ENCODE measurements at regions not wholly inside any gene's neighbourhood (a gene's known extent, or its start where the extent isn't known, plus 50 kb on each side); places are given as distances from the start of the nearest gene placed in this dataset.
"Not testable (repeated sequence)": the region's sequence is repeated elsewhere in the genome, so short reads cannot be mapped to it uniquely, and the experiment has no call there.

DNA sequence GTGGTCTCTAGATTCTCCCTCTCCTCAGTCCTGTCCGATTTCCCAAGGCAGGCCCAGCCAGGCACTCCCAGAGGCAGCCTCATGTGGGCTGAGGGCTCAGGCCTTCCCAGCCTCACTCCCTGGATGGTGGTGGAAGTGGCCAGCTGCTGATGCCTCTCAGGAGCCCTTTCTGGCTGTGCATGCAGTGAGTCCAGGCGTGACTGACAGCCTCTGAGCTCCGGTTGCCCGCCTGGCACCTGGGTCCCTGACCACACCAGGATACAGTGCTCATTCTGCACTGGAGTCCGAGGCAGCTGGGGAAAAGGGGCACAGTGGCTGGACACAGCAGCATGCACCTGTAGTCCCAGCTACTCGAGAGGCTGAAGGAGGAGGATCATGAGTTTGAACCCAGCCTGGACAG is 132.6 kb downstream of the CUL2 start:
- DNase-seq (no peak), ATAC-seq (no peak)
- intact Hi-C loops (cut with DNase I): loop anchor here in 1 of 2 donors (10.0 kb wide), 1 partner anchor 283 kb away; no protein-coding TSS in a partner anchor

DNA sequence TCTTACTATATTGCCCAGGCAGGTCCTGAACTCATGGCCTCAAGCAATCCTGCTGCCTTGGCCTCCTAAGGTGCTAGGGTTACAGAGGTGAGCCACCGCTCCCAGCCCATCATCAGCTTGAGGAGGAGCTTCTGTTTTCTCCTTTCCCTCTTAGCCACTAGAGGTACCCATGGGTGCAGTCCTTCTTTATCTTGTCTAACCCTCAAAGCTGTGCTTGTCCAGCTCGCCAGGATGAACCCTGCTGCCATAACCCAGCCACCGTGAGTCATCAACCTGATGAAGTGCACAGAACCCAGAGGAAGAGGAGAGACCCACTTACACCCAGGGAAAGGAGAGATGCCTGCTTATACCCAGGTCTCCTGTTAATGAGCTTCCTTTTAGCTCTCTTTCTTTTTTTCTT is 133.4 kb downstream of the CUL2 start:
- no peak for ATAC-seq
- DNase-seq: no peak
- intact Hi-C loops (cut with DNase I): loop anchor here in 1 of 2 donors (10.0 kb wide), 1 partner anchor 282 kb away; no protein-coding TSS in a partner anchor

DNA sequence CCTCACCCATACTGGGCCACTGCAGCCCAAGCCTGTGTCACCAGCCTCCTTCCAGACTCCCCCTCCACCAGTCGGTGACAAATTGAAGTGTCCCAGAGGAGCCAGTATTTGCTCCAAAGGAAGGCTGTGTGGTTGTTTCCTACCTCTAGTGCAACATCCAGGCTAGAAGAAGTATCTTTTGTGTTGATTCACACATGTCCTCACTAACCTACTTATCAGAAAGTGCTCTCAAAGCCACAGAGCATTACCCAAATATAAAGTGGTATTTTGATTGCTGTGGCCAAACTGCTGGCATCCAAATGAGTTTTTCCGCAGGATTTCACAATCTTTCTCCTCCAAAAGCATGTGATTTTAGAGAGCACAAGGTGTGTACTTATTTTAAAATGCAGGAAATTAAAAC is 134.8 kb downstream of the CUL2 start:
- intact Hi-C loops (cut with DNase I): loop anchor here in 1 of 2 donors (10.0 kb wide), 1 partner anchor 281 kb away; no protein-coding TSS in a partner anchor
- DNase-seq (no peak), ATAC-seq (no peak)

DNA sequence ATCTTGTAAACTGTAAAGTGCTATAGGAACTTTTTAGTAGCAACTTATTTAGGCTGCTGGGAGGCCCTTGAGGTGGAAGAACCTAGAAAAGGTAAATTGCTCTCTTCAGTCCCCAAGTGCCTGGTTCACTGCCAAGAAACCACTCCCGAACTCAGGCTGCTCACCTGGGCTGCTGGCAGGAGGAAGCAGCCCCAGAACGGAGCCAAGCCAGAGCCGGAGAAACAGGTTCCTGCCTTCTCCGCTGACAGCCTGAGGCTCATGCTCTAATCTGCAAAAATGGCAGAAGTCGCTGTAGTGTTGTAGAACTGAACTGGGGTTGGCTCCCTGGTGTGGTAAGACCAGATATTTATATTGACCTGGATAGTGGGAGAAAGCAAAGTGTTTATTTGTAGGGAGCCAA is 136.0 kb downstream of the CUL2 start:
- DNase-seq: no peak
- intact Hi-C loops (cut with DNase I): loop anchor here in 1 of 2 donors (10.0 kb wide), 1 partner anchor 279 kb away; no protein-coding TSS in a partner anchor

DNA sequence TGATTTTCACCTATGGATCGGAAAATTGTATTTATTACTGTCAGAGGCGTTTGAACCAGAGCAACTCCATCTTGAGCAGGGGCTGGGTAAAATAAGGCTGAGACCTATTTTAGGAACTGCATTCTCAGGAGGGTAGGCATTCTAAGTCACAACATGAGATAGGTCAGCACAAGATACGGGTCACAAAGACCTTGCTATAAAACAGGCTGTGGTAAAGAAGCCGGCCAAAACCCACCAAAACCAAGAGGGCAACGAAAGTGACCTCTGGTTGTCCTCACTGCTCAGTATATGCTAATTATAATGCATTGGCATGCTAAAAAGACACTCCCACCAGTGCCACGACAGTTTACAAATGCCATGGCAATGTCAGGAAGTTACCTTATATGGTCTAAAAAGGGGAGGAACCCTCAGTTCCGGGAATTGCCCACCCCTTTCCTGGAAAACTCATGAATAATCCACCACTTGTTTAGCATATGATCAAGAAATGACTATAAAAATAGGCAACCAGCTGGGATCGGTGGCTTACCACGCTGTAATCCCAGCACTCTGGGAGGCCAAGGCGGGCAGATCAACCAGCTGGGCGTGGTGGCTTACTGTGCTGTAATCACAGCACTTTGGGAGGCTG is 136.3 kb upstream of the PARD3 start:
- intact Hi-C loops (cut with DNase I): loop anchor here in 1 of 2 donors (10.0 kb wide), 1 partner anchor 277 kb away; no protein-coding TSS in a partner anchor
- DNase-seq, ATAC-seq: not testable (repeated sequence)

More for the DNA sequence above, 136.0 kb downstream of the CUL2 start:
- ATAC-seq: no peak

DNA sequence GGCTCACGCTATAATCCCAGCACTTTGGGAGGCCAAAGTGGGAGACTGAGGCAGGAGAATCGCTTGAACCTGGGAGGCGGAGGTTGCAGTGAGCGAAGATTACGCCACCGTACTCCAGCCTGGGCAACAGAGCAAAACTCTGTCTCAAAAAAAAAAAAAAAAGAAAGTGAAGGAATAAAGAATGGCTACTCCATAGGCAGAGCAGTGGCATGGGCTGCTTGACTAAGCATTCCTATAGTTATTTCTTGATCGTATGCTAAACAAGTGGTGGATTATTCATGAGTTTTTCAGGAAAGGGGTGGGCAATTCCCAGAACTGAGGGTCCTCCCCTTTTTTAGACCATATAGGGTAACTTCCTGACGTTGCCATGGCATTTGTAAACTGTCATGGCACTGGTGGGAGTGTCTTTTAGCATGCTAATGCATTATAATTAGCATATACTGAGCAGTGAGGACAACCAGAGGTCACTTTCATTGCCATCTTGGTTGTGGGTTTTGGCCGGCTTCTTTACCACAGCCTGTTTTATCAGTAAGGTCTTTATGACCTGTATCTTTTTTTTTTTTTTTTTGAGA is 130.9 kb upstream of the PARD3 start:
- ATAC-seq; intact Hi-C loops (cut with DNase I); DNase-seq: not testable (repeated sequence)

DNA sequence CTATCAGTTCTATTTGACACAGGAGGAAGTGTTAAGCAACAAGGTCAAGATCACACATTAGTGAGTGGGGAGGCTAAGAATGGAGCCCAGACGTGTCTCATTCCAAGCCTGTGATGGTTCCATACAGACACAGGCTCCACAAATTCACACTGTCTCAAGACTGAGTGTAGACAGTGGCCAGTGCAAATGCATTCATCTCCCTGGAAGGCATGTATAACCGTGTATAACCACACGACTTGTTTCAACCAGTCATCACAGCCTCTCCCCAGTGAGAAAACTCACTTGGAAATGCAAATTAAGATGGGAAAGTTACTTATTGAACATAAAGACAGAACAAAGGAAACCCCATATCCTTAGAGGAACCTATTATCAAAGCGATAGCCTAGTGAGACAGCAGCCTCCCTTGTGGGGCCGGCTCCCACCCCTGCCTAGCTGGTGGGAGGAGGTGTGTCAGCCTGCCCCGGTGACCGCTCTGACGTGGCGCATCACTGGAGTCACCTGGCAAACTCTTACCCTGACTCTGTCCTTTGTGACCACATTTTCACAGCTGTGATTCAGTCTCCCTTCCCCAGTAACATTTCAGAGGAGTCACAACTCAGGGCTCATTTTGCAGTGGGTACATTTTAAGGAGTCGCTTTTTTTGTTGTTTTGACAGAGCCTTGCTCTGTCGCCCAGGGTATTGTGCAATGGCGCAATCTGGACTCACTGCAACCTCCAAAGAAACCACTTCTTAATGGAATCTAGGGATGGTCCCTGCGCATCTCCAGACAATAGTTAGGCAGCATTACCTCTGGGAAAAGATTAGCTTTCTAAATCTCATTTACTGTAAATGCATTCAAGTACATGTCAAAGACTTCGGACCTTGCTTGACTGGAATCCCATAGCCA is 126.6 kb upstream of the PARD3 start:
- DNase-seq (no peak), ATAC-seq (no peak)
- intact Hi-C loops (cut with DNase I): no loop called here

DNA sequence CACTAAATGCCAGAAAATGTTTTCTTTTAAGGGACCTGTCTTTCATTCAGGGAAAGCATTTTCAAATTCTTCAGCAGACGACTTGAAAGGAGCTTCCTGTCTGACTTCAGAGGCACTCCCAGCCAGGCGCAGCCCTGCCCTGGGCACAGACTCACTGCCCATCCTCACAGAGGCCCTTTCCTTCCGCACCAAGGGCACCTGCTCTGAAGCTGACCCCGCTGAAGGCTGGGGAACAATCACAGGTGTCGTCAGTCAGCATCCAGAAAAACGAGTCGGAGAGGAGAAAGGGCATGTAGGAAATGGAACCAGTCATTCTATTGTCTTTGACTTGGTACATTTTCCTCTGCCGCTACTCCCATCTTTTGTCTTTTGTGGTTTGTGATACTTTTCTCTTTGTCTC is 125.3 kb upstream of the PARD3 start:
- ATAC-seq: no peak
- intact Hi-C loops (cut with DNase I): no loop called here
- no peak for DNase-seq

DNA sequence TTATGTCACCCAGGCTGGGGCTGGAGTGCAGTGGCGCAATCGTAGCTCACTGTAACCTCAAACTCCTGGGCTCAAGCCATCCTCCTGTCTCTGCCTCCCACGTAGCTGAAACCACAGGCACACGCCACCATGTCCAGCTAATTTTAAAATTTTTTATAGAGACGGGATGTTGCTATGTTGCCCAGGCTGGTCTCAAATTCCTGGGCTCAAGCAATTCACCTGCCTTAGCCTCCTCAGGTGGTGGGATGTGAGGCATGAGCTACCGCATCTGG is 123.2 kb upstream of the PARD3 start:
- ATAC-seq (no peak), DNase-seq (no peak)
- intact Hi-C loops (cut with DNase I): no loop called here

DNA sequence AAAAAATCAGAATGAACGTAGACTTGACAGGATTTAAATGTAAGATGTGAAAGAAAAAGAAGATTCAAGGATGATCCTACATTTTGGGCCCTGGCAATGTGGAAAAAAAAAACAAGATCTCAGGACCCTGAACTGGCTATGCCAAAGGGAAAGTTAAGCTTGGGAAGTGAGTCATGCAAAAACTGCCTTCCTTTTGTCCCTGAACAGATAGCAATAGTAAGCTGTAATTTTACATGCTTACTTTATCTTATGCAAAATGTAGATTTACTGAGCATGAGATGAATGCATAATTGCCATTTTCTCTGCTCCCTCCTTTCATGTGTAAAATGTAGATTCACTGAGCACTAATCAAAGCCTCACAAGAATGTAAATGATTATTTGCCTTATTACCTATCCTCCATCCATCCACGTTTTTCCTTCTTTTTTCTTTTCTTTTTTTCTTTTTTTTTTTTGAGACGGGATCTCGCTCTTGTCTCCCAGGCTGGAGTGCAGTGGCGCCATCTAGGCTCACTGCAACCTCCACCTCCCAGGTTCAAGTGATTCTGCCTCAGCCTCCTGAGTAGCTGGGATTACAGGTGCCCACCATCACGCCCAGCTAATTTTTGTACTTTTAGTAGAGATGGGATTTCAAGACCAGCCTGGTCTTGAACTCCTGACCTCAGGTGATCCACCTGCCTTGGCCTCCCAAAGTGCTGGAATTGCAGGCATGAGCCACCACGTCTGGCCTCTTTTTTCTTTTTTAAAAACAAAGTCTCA is 122.7 kb upstream of the PARD3 start:
- DNase-seq; intact Hi-C loops (cut with DNase I): not testable (repeated sequence)

DNA sequence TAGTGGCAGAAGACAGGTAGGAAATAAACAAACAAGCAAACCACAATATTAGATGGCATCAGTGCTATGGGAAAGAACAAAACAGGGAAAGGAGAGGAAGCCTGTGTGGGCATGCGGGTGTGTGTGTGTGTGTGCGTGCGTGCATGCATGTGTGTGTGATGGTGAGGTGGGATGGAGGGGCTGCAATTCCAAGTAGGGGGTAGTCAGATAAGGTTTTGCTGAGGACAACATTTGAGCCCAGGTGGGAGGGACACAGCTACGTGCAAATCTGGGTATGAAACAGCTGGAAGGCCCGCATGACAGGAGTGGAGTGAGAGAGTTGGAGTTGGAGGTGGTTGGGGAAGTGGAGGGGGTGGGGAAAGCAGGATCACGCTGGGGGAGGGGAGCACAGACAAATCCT is 121.0 kb upstream of the PARD3 start:
- ATAC-seq: no peak

More for the DNA sequence above, 122.7 kb upstream of the PARD3 start:
- not testable (repeated sequence) for ATAC-seq

DNA sequence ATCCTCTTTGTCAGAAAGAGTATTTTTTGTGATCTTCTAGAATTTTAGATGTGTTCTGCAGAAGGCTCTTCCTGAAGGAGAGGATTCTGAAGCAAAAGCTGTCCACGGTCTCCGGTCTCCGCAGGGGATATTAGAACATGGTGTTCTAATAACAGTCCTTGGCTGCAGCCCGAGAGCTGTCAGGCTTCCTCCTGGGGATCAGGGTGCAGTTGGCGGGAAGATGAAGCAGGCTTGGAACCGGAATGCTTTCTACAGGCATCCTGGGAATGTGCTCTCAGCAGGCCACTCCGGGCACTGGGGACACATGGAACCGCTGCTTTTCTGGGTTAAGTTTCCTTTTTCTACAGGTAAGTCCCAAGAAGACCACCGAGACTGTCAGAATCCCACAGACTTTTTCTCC is 118.6 kb upstream of the PARD3 start:
- peak; percentile 48 to 87 for ATAC-seq
- DNase-seq: no peak
- intact Hi-C loops (cut with DNase I): no loop called here

More for the DNA sequence above, 121.0 kb upstream of the PARD3 start:
- DNase-seq: no peak
- intact Hi-C loops (cut with DNase I): no loop called here

DNA sequence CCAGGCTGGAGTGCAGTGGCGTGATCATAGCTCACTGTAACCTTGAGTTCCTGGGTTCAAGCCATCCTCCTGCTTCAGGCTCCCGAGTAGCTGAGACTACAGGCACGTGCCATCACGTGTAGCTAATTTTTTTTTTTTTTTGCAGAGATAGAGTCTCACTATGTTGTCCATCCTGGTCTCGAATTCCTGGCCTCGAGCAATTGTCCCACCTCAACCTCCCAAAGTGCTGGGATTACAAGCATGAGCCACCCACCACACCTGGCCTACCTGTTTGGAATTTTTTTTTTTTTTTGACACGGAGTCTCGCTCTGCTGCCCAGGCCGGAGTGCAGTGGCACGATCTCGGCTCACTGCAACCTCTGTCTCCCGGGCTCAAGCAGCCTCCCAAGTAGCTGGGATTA is 117.1 kb upstream of the PARD3 start:
- ATAC-seq (no peak), DNase-seq (no peak)
- intact Hi-C loops (cut with DNase I): no loop called here

DNA sequence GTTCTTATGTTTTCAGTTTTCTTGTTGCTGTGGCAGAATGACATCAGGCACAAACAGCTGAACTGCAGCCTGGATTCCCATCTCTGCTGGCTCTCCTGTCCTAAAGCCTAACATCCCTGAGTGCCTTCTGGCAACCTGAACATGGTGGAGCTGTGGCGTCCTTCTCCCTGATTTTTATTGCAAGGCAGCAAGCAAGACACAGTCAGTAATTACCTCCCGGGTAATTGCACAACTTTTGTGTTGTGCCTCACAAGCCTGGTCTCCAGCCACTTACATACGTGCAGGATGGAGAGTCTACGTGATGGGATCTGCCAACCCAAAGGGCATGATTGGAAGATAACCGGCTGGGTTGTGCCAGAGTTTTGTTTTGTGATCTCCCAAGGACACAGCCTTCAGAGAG is 116.1 kb upstream of the PARD3 start:
- intact Hi-C loops (cut with DNase I): no loop called here
- ATAC-seq (no peak), DNase-seq (no peak)

DNA sequence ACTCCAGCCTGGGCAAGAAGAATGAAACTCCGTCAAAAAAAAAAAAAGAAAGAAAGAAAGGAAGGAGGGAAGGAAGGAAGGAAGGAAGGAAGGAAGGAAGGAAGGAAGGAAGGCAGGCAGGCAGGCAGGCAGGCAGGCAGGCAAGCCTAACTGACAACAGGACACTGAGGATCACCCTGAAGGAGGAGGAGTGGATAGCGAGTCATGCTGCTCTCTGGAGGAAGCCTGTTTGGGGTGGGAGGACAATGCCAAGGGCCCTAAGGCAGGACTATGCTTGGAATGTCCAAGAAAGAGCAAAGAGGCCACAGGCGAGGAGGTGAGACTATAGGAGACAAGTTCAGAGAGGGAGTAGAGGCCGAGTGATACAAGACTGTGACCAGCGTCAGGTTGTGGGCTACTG is 107.0 kb upstream of the PARD3 start:
- ATAC-seq: no peak
- DNase-seq: no peak
- intact Hi-C loops (cut with DNase I): no loop called here

DNA sequence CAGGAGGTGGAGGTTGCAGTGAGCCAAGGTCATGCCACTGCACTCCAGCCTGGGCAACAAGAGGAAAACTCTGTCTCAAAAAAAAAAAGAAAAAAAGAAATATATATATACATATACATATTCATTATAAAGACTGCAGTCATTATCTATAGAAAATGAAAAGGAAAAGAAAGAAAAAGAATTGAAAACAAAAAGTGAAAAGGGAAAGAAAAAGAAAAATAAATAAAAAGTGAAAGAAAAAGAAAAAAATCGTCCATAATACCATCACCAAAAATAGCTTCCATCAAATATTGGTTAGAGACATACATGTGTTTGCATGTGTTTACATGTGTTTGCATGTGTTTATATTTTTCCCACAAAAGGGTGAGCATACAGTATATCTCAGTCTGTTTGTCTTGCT is 105.5 kb upstream of the PARD3 start:
- DNase-seq (no peak), ATAC-seq (no peak)
- intact Hi-C loops (cut with DNase I): no loop called here

DNA sequence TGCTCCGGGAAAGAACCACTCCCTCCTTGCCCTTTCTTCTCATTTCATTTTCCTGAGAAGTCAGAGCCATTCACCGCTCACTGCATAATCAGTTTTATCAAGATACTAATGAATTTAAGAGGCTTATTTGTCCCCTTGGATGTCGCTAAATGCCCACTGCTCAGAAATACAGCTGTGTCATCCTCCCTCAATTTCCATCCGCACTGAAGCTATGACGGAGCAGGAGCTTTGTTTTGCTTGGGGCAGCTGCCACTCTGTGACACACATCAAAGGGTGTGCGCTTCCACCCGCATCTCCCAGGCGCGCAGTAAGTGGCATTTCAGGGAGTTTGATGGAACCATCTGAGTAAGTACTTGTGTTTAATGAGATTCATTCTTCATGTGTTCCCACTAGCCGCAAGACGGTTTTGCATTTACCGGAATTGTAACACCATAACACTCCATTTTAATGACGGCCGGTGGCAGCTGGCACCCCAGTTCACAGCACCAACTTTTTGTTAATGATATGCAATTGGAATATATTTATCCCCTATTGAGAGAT is 103.8 kb upstream of the PARD3 start:
- DNase-seq (no peak), ATAC-seq (no peak)
- intact Hi-C loops (cut with DNase I): no loop called here

DNA sequence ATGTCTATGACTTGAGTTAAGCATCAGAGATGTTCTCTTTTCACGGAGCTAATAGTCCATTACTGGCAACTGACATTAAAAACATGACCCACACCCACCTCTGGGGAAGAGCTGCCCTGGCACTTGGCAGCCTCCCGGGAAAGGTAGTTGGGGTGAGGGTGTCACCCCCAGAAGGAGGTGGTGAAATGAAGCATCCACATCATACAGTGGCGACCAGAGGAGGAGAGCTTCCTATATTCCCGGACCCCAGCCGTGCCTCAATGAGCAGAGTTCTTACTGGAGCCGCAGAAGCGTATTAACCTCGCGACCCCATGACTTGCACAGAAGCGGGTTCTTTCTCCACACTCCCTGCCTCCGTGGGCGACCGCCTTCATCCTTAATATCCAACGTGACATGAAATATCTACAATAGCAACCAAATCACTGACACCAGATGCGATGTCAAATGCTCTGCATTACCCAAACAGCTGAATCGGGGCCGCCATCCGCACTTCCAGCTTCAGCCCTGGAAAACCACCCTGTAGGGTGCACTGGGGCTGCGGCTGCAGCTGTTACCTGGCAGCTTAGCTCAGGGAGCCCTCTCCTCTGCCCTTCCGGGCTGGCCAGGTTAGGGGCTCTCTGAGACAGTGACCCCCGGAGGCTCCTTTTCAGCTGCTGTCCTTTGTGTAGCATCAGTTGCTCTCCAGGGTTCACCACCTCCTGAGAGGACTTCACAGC is 103.1 kb upstream of the PARD3 start:
- intact Hi-C loops (cut with DNase I): no loop called here
- no peak for ATAC-seq
- no peak for DNase-seq

DNA sequence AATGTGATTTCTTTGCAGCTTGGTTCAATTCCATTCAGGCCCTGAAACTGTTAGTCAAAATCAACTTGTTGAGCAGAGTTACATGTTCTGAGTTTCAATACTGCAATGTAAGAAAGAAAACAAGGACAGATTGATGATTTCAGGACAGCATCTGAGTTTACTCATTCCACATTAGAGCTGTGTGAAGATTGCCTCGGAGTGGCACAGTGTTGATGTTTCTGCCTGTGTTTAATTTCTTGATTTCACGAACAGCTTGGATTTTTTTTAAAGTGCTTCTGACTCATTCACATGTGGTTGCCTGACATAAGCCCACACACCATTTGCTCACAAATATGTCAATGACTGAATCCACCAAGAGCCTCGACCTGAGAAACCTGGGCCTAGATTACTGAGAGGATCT is 101.2 kb upstream of the PARD3 start:
- ATAC-seq: no peak
- DNase-seq: no peak
- intact Hi-C loops (cut with DNase I): no loop called here

Measured in left cardiac atrium (tissue), 4 donors.